Transverse colon (tissue), 4 donors: ENCODE measurements at regions not wholly inside any gene's neighbourhood (a gene's known extent, or its start where the extent isn't known, plus 50 kb on each side); places are given as distances from the start of the nearest gene placed in this dataset.

Experiments
- DNase-seq: peaks from one replicate; pipeline ENCODE4 v3.0.0-alpha.2; 2019
- H3K27ac ChIP-seq, 4 donors: fragments of 200-600 bp; sonication (generic); 2 replicates each; pipeline ENCODE4 v1.5.1; 2016 to 2018; ENCODE audit warnings: inconsistent platforms in 4 of 4
- H3K27me3 ChIP-seq: fragments of 200-600 bp; sonication (generic); 2 replicates; pipeline ENCODE4 v1.5.1; 2017; ENCODE audit warnings: inconsistent platforms
- H3K36me3 ChIP-seq, 4 donors: fragments of 200-600 bp; sonication (generic); 2 replicates each; pipeline ENCODE4 v1.5.1; 2017 to 2019; ENCODE audit warnings: inconsistent platforms in 4 of 4
- H3K4me1 ChIP-seq, 4 donors: fragments of 200-600 bp; sonication (generic); 2 replicates each; pipeline ENCODE4 v1.5.1; 2017 to 2020; ENCODE audit warnings: inconsistent platforms in 4 of 4
- H3K4me3 ChIP-seq, 4 donors: fragments of 200-600 bp; sonication (generic); 1 replicate in 1 of 4; 2 replicates in 3 of 4; pipeline versions ENCODE4 v1.5.1 to v1.6.1; 2017 to 2019; ENCODE audit warnings: inconsistent platforms in 4 of 4
- H3K9me3 ChIP-seq, 2 donors: fragments of 200-600 bp; sonication (generic); 2 replicates each; pipeline ENCODE4 v1.5.1; 2017 to 2019; ENCODE audit warnings: inconsistent platforms in 2 of 2
- CTCF ChIP-seq, 5 experiments: fragments of 200-600 bp in 3 of 5; fragments of 450-650 bp in 2 of 5; sonication (generic) in 3 of 5; IDR thresholded peaks; 1 replicate in 2 of 5; 2 replicates in 3 of 5; pipeline ENCODE4 v1.5.1; 2016 to 2017; ENCODE audit warnings: antibody characterized with exemption in 5 of 5, inconsistent platforms in 3 of 5, mild to moderate bottlenecking in 2 of 5, moderate library complexity in 1 of 5
- EP300 ChIP-seq: sonication (generic); formaldehyde crosslinking; IDR thresholded peaks from one replicate; pipeline ENCODE4 v1.6.1; 2017; ENCODE audit warnings: antibody characterized with exemption, low read depth
- POLR2A ChIP-seq: fragments of 450-650 bp; IDR thresholded peaks from one replicate; pipeline ENCODE4 v1.6.1; 2016; ENCODE audit warnings: antibody characterized with exemption, mild to moderate bottlenecking, moderate library complexity
- POLR2AphosphoS5 ChIP-seq, 3 donors: sonication (generic); formaldehyde crosslinking; IDR thresholded peaks; one replicate each; pipeline ENCODE4 v1.6.1; 2016; ENCODE audit warnings: antibody characterized with exemption in 3 of 3
- WGBS, 2 donors: methylation state at CpG; one replicate each; pipeline ENCODE4 v1.1.5; 2018; ENCODE audit warnings: low coverage in 1 of 2; 5-methylcytosine and 5-hydroxymethylcytosine counted together
- in situ Hi-C, 4 donors: fragments of 200-750 bp; cut with MboI; loops; one replicate each; pipeline versions ENCODE4 v1.15.0 to v1.15.1; 2017; ENCODE audit warnings: low sequenced_read_pairs in 3 of 4, low pct_ligation_motif_present in 1 of 4, low pct_unique_long_range_greater_than_20kb in 1 of 4
- intact Hi-C: fragments of 100-400 bp; cut with DNase I; formaldehyde crosslinking; loops from one replicate; pipeline ENCODE4 v1.15.1; 2023; ENCODE audit warnings: low total_unique reads

- intact Hi-C loops (no loop called here), in situ Hi-C loops (no loop called here)
- TF ChIP-seq EP300 (no peak), POLR2A (no peak)
- H3K9me3 ChIP-seq = no peaks in the 10 kb centered on the region
- no peak for DNase-seq
- no peak overlapping the region for H3K4me3 ChIP-seq
- no peaks in the 10 kb centered on the region for H3K4me1 ChIP-seq
- H3K36me3 ChIP-seq = no peaks in the 10 kb centered on the region
- no peaks in the 10 kb centered on the region for H3K27me3 ChIP-seq
- H3K27ac ChIP-seq = no peak overlapping the region
These were observed 345.6 kb downstream of the SLC16A7 start for GRCh38 chr12:59941461-59941860.

- Histone ChIP-seq H3K27ac (no peak overlapping the region), H3K4me3 (no peak overlapping the region), H3K4me1 (no peaks in the 10 kb centered on the region), H3K36me3 (no peaks in the 10 kb centered on the region), H3K9me3 (peaks cover 0 to 5% of the 10 kb centered on the region in 2 donors), H3K27me3 (no peaks in the 10 kb centered on the region)
- intact Hi-C loops = no loop called here
- DNase-seq = no peak
- TF ChIP-seq EP300 (no peak), POLR2A (no peak), CTCF (IDR thresholded peaks at IDR 0.05) (no peak), POLR2AphosphoS5 (IDR thresholded peaks at IDR 0.05) (no peak)
- in situ Hi-C loops = no loop called here
These were observed 348.3 kb downstream of the SLC16A7 start for GRCh38 chr12:59944177-59944576.

GRCh38 chr12:59946635-59947034 is 350.8 kb downstream of the SLC16A7 start:
- no peak for TF ChIP-seq POLR2A
- no peak for TF ChIP-seq CTCF (IDR thresholded peaks at IDR 0.05)
- TF ChIP-seq EP300 = no peak
- TF ChIP-seq POLR2AphosphoS5 (IDR thresholded peaks at IDR 0.05) = no peak
- no peaks in the 10 kb centered on the region for H3K36me3 ChIP-seq
- in situ Hi-C loops (no loop called here), intact Hi-C loops (no loop called here)
- DNase-seq = no peak
- H3K4me1 ChIP-seq = no peaks in the 10 kb centered on the region
- H3K4me3 ChIP-seq = no peak overlapping the region
- no peak overlapping the region for H3K27ac ChIP-seq
- no peaks in the 10 kb centered on the region for H3K27me3 ChIP-seq
- 55 to 62% methylated on average over 2 of the region's 2 CpGs for WGBS, 2 donors
- peaks cover 0 to 5% of the 10 kb centered on the region in 2 donors for H3K9me3 ChIP-seq

- H3K4me1 ChIP-seq = no peaks in the 10 kb centered on the region
- intact Hi-C loops = no loop called here
- no peak overlapping the region for H3K4me3 ChIP-seq
- in situ Hi-C loops = no loop called here
- no peaks in the 10 kb centered on the region for H3K36me3 ChIP-seq
- no peak overlapping the region for H3K27ac ChIP-seq
- 36 to 37% methylated on average over 1 of the region's 1 CpG for WGBS, 2 donors
- H3K27me3 ChIP-seq = no peaks in the 10 kb centered on the region
- no peaks in the 10 kb centered on the region for H3K9me3 ChIP-seq
- no peak for TF ChIP-seq EP300
- TF ChIP-seq CTCF (IDR thresholded peaks at IDR 0.05) = no peak
- TF ChIP-seq POLR2AphosphoS5 (IDR thresholded peaks at IDR 0.05) = no peak
- TF ChIP-seq POLR2A = no peak
- no peak for DNase-seq
These were observed 367.7 kb downstream of the SLC16A7 start for GRCh38 chr12:59963546-59963945.

GRCh38 chr12:59972905-59973304 is 377.1 kb downstream of the SLC16A7 start:
- WGBS, 2 donors = 64 to 67% methylated on average over 4 of the region's 4 CpGs
- no peaks in the 10 kb centered on the region for H3K27me3 ChIP-seq
- intact Hi-C loops (no loop called here), in situ Hi-C loops (no loop called here)
- H3K4me3 ChIP-seq = no peak overlapping the region
- H3K36me3 ChIP-seq = no peaks in the 10 kb centered on the region
- no peaks in the 10 kb centered on the region for H3K4me1 ChIP-seq
- H3K9me3 ChIP-seq = no peaks in the 10 kb centered on the region
- no peak for TF ChIP-seq CTCF (IDR thresholded peaks at IDR 0.05)
- no peak for TF ChIP-seq POLR2AphosphoS5 (IDR thresholded peaks at IDR 0.05)
- TF ChIP-seq EP300 = no peak
- TF ChIP-seq POLR2A = no peak
- DNase-seq = no peak
- H3K27ac ChIP-seq = no peak overlapping the region
